ENCODE measurements at regions not wholly inside any gene's neighbourhood (a gene's known extent, or its start where the extent isn't known, plus 50 kb on each side); places are given as distances from the start of the nearest gene placed in this dataset.

GRCh38 chr12:3998397-3998796 lies 125.2 kb upstream of the PARP11 start:
- no peak for TF ChIP-seq EZH2 (IDR thresholded peaks at IDR 0.05; ENCODE audit: low read depth)
- TF ChIP-seq CTCF (conservative IDR thresholded peaks at IDR 0.05), result no peak

Measured in PC-9 (cell line).